ENCODE measurements at regions not wholly inside any gene's neighbourhood (a gene's known extent, or its start where the extent isn't known, plus 50 kb on each side); places are given as distances from the start of the nearest gene placed in this dataset.

- ATAC-seq, result no peak
- Mint-ChIP-seq H3K27ac (no peak overlapping the region), H3K4me3 (no peak overlapping the region), H3K27me3 (ENCODE audit: low read depth) (no peaks in the 10 kb centered on the region), H3K4me1 (no peaks in the 10 kb centered on the region), H3K9me3 (no peaks in the 10 kb centered on the region), H3K36me3 (no peaks in the 10 kb centered on the region)
- CTCF ChIA-PET, result interaction anchor here (1.0 kb wide), 1 partner anchor 141 kb away, joined by 3 read pairs; no protein-coding TSS in a partner anchor
- DNase-seq (ENCODE audit: low spot score), result no peak
- no peak for TF ChIP-seq TEAD1 (CRISPR knock-in tag; IDR thresholded peaks at IDR 0.05)
- TF ChIP-seq ZNF219 (CRISPR knock-in tag; IDR thresholded peaks at IDR 0.05; ENCODE audit: borderline replicate concordance), result no peak
- TF ChIP-seq ZNF512 (CRISPR knock-in tag; IDR thresholded peaks at IDR 0.05; ENCODE audit: borderline replicate concordance), result no peak
- TF ChIP-seq ATF1 (CRISPR knock-in tag; IDR thresholded peaks at IDR 0.05), result no peak
- TF ChIP-seq JUN (CRISPR knock-in tag; IDR thresholded peaks at IDR 0.05), result no peak
- no peak for TF ChIP-seq ESRRA (CRISPR knock-in tag; IDR thresholded peaks at IDR 0.05; ENCODE audit: borderline replicate concordance)
- TF ChIP-seq ATF3 (CRISPR knock-in tag; conservative IDR thresholded peaks at IDR 0.05), result no peak
- no peak for TF ChIP-seq ZNF263 (CRISPR knock-in tag; IDR thresholded peaks at IDR 0.05; ENCODE audit: low read depth)
- TF ChIP-seq AR (CRISPR knock-in tag; IDR thresholded peaks at IDR 0.05), result no peak
- no peak for TF ChIP-seq ZMAT4 (CRISPR knock-in tag; IDR thresholded peaks at IDR 0.05)
- TF ChIP-seq FOXP1 (CRISPR knock-in tag; IDR thresholded peaks at IDR 0.05; ENCODE audit: borderline replicate concordance), result no peak
- no peak for TF ChIP-seq E2F5 (CRISPR knock-in tag; IDR thresholded peaks at IDR 0.05)
- no peak for TF ChIP-seq GABPB1 (CRISPR knock-in tag; IDR thresholded peaks at IDR 0.05)
- TF ChIP-seq NFE2L1 (CRISPR knock-in tag; IDR thresholded peaks at IDR 0.05), result no peak
- POLR2A ChIA-PET, result no interaction called here
Observed at GRCh38 chr9:3040761-3041160, 196.9 kb upstream of the PUM3 start.

GRCh38 chr9:3036333-3036700, 192.4 kb upstream of the PUM3 start:
- no peaks in the 10 kb centered on the region for H3K36me3 Mint-ChIP-seq
- CTCF ChIA-PET, result no interaction called here
- H3K4me3 Mint-ChIP-seq, result no peak overlapping the region
- no peak for DNase-seq (ENCODE audit: low spot score)
- POLR2A ChIA-PET, result no interaction called here
- no peaks in the 10 kb centered on the region for H3K4me1 Mint-ChIP-seq
- no peaks in the 10 kb centered on the region for H3K9me3 Mint-ChIP-seq
- no peak overlapping the region for H3K27ac Mint-ChIP-seq
- no peak for ATAC-seq
- H3K27me3 Mint-ChIP-seq (ENCODE audit: low read depth), result no peaks in the 10 kb centered on the region
- no peak for TF ChIP-seq FOXJ3 (CRISPR knock-in tag; IDR thresholded peaks at IDR 0.05; ENCODE audit: borderline replicate concordance)
- TF ChIP-seq ZNF138 (CRISPR knock-in tag; conservative IDR thresholded peaks at IDR 0.05), result no peak
- no peak for TF ChIP-seq PRDM15 (CRISPR knock-in tag; IDR thresholded peaks at IDR 0.05)
- no peak for TF ChIP-seq RELA (CRISPR knock-in tag; IDR thresholded peaks at IDR 0.05; ENCODE audit: borderline replicate concordance)
- TF ChIP-seq E2F4 (CRISPR knock-in tag; IDR thresholded peaks at IDR 0.05; ENCODE audit: borderline replicate concordance, low read depth), result no peak
- no peak for TF ChIP-seq IRF2 (CRISPR knock-in tag; IDR thresholded peaks at IDR 0.05; ENCODE audit: borderline replicate concordance, low read depth)
- TF ChIP-seq OVOL2 (CRISPR knock-in tag; IDR thresholded peaks at IDR 0.05; ENCODE audit: borderline replicate concordance), result no peak
- TF ChIP-seq MXD4 (CRISPR knock-in tag; IDR thresholded peaks at IDR 0.05; ENCODE audit: borderline replicate concordance), result no peak
- no peak for TF ChIP-seq AR (CRISPR knock-in tag; IDR thresholded peaks at IDR 0.05)

Measured in WTC11 (cell line).